ENCODE measurements at regions not wholly inside any gene's neighbourhood (a gene's known extent, or its start where the extent isn't known, plus 50 kb on each side); places are given as distances from the start of the nearest gene placed in this dataset.

DNA sequence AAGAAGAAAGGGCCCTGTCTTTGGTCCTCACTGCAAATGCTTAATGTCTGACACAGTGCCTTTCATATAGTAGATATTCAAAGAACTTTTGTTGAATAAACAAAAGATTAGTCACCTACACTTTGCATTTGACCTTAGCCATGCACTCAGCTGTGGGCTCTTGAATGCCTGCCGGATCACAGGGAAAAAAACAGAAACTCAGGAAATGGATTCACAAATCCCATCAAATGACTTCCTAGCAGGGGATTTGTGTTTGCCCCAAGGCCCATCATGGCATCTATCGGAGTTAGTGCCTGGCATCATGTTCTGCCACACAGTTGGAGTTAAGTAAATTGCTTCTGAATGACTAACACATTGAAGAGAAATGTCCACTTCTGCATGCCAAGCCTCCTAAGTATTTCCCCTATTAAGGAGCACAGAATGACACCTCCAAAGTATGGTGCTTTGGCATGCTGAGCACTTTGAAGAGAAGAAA is 72.3 kb upstream of the DST start:
- H3K4me1 ChIP-seq (ENCODE audit: control insufficient read depth, insufficient read depth, low read length), result peaks cover 18% of the 10 kb centered on the region
- no peak for ATAC-seq
- TF ChIP-seq RUNX3 (IDR thresholded peaks at IDR 0.05; ENCODE audit: low read length) (no peak), SUZ12 (IDR thresholded peaks at IDR 0.05; ENCODE audit: unreplicated experiment) (no peak), YBX1 (IDR thresholded peaks at IDR 0.05) (no peak), NKRF (conservative IDR thresholded peaks at IDR 0.05) (no peak), MTA2 (IDR thresholded peaks at IDR 0.05; ENCODE audit: low read depth) (no peak), ZNF24 (IDR thresholded peaks at IDR 0.05) (no peak), NFIC (IDR thresholded peaks at IDR 0.05; ENCODE audit: low read depth, low read length) (no peak), SUPT20H (IDR thresholded peaks at IDR 0.05; ENCODE audit: borderline replicate concordance, control insufficient read depth, low read depth, low read length) (no peak), MYC (IDR thresholded peaks at IDR 0.05; ENCODE audit: insufficient read depth, insufficient read length, insufficient replicate concordance, low read length, severe bottlenecking) (no peak), TCF3 (IDR thresholded peaks at IDR 0.05; ENCODE audit: borderline replicate concordance, insufficient read depth, low read depth, low read length) (no peak)
- no peak overlapping the region for H3K27ac ChIP-seq (ENCODE audit: control insufficient read depth, insufficient read depth)
- no TSS peak for BruUV-seq (replicated peaks)
- no peak overlapping the region for H3K4me3 ChIP-seq
- ChIA-PET CTCF (interaction anchor here (0.9 to 11.1 kb wide), 10 partner anchors 11 to 240 kb away, joined by 3 to 468 read pairs (median 10); partner anchors contain the start of gene BEND6), SMC1A (ENCODE audit: uncharacterized antibody, unreplicated experiment) (interaction anchor here (0.9 to 13.2 kb wide), 10 partner anchors 11 to 136 kb away, joined by 3 to 396 read pairs (median 12); no protein-coding TSS in a partner anchor), RAD21 (ENCODE audit: unreplicated experiment) (interaction anchor here (0.8 to 10.4 kb wide), 4 partner anchors 15 to 134 kb away, joined by 3 to 276 read pairs (median 96); no protein-coding TSS in a partner anchor), POLR2A (interaction anchor here (1.0 to 1.4 kb wide), 2 partner anchors 11 to 43 kb away, joined by 3 read pairs; no protein-coding TSS in a partner anchor)
- no peak for DNase-seq (ENCODE audit: low read depth, low spot score)
- H4K20me1 ChIP-seq (ENCODE audit: control insufficient read depth, insufficient read depth), result no peaks in the 10 kb centered on the region
- no peaks in the 10 kb centered on the region; a peak in 1 of 4 replicates for H3K36me3 ChIP-seq (ENCODE audit: control insufficient read depth in 2 of 2, insufficient read depth in 2 of 2, low read length in 1 of 2)
- 92% methylated on average over 2 of the region's 2 CpGs for WGBS (ENCODE audit: insufficient coverage, insufficient replicate concordance, low lambda C conversion rate, missing lambda C conversion rate)
- H3K4me2 ChIP-seq (ENCODE audit: control insufficient read depth, insufficient read depth), result no peak overlapping the region
- H3K9ac ChIP-seq (ENCODE audit: control insufficient read depth, insufficient read depth, low read length), result no peak overlapping the region
- peaks cover 45% of the 10 kb centered on the region for H3K79me2 ChIP-seq (ENCODE audit: control insufficient read depth, insufficient read depth, low read length)
- H3K27me3 ChIP-seq (replicated peaks in 1 of 2; ENCODE audit: control insufficient read depth in 2 of 2, insufficient read depth in 2 of 2, low read length in 1 of 2), result no peaks in the 10 kb centered on the region
- FAIRE-seq, result no peak
- intact Hi-C loops (cut with micrococcal nuclease; ENCODE audit: unreplicated experiment) (no loop called here), in situ Hi-C loops (cut with MboI) (loop anchor here (5.0 kb wide), 1 partner anchor 132 kb away; no protein-coding TSS in a partner anchor)
- peaks cover 10% of the 10 kb centered on the region for H3K9me3 ChIP-seq (replicated peaks; ENCODE audit: control insufficient read depth, insufficient read depth, low read length)
- no peak overlapping the region for H2AFZ ChIP-seq (ENCODE audit: control insufficient read depth, low read depth, low read length)
